EL (cell line): ENCODE measurements at regions not wholly inside any gene's neighbourhood (a gene's known extent, or its start where the extent isn't known, plus 50 kb on each side); places are given as distances from the start of the nearest gene placed in this dataset.

Experiments
- DNase-seq: peaks from one replicate; pipeline ENCODE4 v3.0.0-alpha.2; 2016

DNA sequence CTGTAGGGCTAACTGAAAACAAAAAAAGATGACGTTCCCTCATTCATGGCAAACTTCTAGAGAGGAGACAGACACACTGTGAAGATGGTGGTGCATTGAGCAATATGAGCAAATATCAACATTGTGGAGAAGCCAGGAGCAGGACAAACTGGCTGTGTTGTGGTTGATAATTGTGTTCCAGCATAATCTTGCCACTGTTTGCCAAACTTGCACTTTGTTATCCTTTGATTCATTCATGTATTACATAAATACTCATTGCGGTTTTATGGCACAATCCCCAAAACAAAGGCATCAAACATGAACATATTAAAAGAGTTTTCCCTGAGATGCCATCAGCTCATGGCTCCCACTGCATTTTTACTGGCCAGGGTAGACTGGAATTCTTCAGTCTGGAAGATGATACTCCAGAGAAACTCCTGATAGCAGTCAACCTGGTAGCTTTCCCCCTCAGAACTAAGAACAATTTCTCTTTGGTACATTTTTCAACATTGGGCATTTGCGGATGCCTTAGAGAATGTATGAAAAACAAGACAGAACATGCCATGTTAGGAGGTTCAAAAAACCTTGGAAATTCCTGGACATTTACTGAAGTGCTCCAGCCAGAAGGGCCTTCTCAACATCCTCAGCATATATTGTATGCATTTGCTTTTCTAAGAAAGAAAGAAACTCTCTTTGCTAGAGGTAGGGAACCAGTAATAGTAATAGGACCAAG is 487.4 kb upstream of the CELF4 start:
- no peak for DNase-seq

DNA sequence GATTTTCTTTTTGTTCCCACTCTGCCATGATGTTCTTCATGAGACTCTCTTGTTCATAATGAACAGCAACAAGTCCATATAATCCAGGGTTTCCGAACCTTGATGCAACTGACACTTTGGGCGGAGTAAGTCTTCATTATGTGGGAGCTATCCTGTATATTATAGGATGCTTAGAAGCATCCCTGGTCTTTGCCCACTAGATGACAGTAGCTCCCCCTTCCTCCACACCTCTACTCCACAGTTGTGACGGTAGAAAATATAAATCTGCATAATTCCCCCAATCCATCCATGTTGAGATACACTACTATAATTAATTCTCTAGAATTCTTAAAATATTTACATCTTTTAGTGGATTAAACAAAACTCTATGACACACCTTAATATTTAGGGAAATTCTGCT is 482.2 kb upstream of the CELF4 start:
- no peak for DNase-seq

DNA sequence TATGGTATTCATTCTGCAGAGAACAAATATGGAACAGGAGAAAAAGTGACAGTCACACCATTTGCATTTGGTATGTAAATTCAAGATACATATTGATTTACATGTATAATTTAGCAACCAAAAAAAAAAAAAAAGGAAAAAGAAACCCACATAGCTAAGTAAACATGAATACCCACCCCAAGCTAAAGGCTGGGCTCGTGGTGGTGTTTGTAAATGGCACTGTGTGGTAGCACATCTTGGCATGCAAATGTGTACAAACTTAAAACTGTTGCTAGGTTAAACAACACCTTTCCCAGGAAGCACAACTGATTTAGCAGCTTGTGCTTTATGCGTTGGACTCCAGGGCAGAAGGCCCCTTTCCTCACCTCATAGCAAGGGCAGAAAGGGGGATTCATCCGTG is 481.1 kb upstream of the CELF4 start:
- DNase-seq = no peak

DNA sequence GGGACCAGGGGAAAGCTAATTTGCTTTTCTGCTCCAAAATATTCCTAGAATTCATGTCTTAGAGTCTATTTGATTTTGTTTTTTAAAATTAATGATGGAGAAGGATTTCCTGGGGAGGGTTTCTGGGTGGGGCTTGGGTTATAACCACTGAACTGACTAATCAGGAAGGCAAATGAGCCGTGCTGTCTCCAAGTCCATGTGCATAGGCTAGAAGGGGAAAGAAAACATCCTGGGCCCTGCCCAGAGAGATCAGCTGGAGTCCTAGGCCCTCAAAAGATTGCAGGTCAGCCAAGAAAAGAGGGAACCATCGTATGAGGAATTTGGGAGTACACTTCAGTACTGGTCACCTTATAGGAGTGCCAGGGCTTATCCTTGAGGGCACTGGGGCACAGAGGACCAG is 480.2 kb upstream of the CELF4 start:
- no peak for DNase-seq

DNA sequence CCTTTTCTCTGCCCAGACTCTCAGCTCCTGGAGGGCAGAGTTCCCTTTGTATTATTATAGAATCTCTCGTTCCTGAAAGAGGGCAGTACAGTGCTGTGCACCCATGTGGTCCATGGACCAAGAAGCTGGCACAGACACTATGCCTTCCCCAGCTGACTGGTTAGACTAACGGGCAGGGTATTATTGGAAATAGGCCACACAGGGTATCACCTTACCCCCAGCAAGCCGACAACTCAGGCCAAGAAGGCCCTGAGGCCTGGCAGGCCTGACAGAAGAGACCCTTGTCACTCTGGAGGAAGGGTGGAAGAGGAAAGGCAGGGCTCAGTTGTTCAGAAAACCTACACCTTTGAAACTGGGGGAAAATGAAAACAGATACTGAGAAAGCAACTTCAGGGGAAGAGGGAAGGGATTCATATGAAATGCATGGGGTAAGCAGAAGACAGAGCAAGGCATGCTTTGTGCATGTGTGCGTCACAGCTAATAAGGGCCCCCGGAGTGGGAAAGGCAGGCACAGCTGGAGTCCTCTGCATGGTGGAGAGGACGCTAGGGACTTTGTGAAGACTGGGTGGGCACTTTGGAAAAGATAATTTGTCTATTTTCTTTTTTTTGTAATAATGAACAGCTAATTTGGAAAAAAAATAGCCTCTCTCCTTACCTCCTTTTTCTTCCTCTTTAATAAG is 476.8 kb upstream of the CELF4 start:
- no peak for DNase-seq

DNA sequence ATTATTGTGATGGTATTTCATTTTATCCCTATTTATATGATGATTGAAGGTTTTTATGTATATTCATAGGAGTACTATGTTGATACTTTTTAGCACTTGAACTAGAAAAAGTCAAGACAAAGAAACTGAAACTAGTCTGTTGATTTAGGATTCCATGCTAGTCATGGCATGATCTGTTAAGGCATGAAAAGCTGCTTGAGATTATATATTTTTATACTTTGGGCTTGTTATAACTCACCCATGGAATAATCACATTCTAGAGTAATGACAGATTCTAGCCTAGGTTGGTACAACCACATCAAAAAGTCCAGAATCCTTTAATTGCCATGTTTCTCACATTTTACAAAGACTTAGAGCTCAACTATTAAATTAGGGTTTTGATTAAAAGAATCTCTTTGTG is 472.6 kb upstream of the CELF4 start:
- DNase-seq = no peak

DNA sequence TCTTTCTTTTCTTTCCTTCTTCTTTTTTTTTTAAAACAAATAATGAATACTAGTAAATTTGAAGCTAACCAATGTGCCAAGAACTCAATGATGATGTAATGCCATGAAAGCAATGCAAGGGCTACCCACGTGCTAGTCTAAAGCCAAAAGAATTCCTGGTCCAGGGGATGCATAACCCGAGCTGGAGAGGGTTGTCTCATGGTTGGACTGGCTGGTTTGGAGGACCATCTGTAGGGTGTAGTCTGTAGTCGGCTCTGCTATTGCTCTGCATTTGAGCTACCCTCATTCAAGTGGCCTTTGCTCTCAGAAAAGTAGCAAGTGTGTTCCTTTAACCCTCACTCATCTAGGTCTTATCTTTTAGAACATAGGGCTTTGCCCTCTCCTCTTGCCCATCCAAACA is 469.6 kb upstream of the CELF4 start:
- no peak for DNase-seq

DNA sequence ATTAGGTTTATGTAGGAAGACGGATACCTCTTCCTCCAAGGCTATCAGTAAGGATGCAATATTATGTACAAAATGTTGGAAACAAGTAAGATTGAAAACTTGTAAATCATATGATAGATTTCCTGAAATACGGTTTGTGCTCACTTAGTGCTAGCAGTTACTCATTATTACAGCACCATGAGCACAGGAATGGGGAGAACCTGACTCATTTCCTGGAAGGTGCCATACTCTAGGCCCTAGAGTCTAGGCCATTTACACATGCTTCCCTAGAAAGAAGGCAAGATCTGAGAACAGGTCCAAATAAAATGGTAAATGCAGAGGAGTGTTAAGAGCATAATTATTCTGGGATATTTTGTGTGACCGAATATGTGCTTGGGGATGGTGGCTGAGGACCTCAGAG is 467.7 kb upstream of the CELF4 start:
- DNase-seq = no peak

DNA sequence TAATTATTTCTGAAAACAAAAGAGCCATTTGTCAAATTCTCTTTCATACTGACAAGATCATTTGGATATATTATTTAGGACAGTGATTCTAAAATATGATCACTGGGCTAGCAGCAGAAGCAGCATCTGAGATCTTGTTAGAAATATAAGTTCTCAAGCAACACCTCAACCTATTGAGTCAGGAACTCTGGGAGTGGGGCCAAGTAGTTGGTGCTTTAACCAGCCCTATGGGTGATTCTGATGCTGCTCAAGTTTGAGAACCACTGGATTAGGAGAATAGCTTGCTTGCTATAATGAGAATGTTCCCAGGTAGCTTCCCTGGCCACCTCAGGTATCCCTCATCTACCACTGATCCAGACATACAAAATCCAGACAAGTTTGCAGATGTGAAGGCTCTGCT is 466.9 kb upstream of the CELF4 start:
- no peak for DNase-seq

DNA sequence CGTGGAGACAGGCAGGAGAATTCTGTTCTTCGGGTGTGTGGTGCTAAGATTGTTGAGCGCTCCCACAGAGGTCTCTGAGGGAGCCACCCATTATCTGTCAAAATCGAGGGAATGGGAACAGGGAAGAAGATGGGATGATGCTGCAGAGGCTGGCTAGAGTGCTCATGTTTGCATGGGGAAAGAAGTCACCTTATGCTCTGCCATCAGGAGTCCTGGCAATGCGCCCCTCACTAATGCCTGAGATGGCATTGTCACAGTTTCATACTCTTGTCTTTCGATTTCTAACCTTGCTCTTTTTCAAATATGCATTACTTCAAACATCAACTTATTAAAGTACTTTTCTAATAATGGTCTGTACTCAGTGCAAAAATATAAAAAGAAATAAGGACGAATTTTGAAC is 463.3 kb upstream of the CELF4 start:
- DNase-seq = no peak

DNA sequence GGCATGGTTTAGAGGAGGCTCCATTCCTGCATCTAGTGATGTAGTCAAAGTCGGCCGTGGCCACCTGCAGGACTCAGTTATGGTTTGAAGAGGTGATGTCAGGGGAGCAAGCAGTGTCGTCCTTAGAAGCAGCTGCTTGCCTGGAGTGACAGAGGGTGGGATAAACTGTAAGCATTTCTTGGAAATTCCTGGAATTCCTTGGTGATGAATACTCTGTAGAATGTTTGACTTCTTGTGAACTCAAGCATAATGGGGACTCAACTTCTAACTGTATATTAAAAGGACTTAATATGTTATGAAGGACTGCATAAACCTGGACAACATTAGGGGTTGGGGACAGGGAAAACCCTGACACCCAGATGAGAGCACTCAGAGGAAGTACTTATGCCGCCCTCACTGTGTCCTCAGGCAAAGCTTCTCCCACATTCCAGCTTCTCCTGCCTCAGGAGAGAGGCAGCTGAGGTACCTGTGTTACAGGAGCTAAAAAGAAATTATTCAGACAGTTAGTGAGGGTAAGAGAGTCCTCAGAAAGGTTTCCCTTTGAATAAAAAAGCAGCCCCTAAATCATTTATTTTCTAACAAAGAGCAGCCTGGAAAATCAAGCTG is 459.9 kb upstream of the CELF4 start:
- DNase-seq = no peak

DNA sequence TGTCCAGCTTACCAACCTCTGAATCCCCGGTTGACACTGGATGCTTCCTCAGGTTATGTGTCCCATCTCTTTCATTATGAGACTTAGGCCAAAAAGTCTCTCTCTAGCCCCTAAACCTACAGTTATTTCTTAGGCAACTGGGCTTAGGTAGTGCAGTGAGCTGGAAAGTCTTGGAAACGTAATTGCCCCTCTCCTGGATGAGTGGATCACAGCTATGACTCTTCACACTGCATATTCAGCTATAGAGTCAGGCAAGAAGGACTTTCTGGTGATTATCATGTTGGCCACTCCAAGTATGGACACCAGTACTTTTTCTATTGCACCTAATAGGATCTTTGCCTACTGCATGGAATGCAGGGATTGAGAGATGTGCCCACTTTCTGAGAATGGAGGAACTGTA is 458.3 kb upstream of the CELF4 start:
- no peak for DNase-seq

DNA sequence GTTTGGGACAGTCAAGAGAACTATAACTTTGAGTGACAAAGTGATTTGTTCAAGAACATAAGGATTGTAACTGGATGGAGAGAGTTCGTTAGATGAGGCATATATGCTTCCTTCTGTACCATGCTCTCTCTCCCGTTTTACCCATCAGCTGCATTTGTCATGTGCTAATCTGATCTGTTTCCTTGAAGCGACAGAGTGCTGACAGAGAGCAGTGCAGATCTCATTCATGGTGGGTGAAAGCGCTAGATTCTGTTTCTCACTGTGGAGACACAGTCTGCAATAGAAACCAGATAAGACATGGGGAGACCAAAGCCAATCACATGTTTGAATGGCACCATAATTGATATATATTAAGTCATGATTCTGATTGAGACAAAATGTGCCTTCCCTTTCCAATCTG is 456.6 kb upstream of the CELF4 start:
- DNase-seq = no peak

DNA sequence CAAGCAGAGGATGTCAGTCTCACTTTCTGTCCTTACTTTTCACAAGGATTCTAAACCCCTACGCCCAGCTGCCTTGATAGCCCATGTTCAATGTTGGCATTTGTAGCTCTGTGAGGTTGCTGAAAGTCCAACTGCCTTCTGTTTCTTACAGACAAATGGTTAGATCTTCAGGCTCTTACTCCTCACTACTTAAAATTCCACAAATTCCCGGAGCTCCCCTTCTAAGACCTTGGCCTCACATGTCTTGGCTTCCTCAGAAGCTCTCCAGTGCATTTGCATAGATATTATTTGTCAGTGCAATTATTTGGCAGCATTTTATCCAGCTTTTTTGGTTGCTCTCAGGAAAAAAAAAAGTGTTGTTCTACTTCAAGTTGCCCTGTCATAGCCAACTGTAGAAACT is 453.7 kb upstream of the CELF4 start:
- DNase-seq = no peak

DNA sequence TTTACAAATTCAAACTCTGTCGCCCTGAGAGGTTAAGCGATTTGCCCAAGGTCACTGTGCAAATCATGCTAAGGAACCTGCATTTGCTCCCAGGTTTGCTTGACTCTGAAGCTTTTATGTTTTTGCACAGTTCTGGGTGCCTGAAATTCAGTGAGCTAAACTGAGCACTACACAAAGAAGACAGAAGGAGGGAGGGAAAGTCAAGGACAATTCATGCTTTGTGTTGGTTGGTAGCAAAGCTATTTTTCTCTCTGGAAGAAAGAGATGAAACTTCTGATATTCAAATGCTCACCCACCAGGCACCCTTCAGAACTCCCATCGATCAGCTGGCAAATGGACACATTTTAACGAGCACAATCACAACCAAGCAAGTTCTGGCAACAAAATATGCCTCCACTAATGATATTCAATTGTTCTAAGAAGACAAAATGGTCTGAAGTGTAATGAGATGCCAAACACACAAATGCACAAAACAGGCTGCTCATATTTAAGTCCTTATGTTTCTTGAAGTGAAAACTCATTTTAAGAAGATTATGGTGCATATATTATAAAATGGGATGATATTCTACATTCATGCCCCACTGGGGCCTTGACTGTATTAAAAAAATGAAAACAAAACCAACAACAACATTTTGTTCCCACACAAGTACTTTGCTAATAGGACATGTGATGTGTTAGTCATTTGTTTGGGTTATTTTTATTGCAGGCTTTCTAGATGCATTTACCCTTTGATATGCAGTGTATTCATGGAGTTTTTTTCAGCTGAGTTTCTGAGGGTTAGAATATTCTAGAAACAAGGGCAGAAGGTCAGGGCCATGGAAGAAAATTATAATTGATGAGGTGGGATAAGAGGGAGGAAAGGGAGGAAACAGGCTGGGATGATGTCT is 445.6 kb upstream of the CELF4 start:
- DNase-seq = no peak

DNA sequence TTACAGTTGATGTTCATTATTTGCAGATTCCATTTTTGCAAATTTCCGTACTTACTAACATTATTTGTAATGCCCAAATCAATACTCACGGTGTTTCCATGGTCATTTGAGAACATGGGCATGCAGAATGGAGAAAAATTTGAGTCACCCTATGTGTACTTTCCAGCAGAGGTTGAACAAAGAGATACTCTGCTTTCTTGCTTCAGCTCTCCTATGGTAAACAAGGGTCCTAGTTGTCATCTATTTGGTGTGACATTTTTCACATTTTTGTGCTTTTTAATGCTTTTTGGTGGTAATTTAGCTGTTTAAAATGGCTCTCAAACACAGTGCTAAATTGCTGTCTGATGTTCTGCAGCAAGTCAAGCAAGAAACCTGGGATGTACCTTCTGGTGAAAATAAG is 444.4 kb upstream of the CELF4 start:
- DNase-seq = no peak

DNA sequence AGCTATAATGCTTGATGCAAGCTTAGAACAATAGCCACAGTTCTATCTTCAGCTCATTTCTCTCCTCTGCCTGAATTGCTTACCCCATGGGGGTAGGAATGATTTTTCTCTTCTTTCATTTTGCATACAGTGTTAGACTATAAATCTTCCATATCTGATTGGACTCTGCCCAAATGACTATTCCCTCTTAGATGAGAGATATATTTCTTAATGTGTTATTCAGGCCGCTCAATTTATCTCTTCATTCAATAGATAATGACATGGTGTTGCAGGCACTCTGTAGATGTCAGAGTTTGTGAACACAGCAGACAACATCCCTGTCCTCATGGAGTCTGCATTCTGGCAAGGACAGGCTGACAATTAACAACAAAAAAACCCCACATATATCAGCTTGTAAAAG is 443.7 kb upstream of the CELF4 start:
- no peak for DNase-seq

DNA sequence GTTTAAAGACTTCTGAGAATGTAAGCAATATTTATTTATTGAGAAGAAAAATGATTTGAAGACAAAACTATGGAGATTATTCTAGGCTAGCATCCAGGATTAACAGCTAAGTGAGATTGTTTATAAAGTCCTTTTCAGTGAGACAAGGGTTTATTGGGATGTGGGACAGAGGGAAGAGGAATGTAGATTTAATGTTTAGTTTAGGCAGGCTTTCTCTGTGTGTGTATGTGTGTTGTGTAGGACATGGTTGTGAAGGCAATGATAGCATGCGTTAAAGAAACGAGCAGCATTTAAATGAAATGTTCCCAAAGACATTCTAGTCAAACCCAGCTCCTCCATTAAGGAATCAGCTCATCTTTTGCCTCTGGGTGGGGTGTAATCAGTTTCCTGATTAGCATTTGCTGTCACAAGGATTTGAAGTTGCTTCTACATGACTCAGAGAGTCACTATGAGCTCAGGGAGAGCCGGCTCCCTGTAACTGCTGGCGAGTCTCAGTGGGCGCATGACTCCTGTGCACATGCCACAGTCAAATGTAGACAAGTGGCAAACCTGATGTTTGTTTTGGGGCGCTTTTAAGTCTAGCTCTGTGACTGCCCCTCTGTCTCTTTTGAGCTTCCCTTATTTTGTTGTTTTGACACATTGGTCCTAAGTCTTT is 442.2 kb upstream of the CELF4 start:
- no peak for DNase-seq

DNA sequence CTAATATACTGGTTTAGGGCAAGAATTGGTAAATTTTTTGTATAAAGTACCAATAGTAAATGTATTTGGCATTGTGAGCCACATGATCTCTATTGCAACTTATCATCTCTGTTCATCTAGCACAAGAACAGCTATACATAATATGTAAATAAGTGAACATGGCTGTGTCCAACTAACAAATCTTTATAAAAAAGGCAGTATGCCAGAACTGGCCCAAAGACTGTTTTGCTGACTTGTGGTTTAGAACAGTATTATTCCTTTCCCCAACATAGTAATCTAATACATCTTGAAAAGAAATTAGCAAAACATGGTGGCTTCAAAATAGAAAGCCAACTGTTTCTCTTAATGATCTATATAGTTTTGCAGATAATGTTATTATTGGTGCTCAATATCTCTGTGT is 441.4 kb upstream of the CELF4 start:
- no peak for DNase-seq

DNA sequence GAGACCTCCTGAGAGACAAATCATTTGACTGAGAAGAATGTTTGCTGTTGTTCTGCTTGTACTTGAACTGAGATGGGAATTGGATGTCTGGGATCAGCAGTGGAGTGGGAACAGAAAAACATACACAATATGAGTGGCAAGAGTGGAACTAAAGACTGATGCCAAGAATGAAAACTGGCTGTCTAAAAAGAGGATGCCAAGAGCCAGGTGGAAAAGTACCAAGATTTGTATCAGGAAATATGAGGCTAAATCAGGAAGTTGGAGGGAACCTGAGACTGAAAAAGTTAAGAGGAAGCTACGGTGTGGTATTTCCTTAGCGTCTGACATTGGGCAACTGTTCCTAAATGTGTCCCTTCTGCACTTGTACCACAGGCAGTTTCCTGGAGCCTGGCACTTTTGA is 440.9 kb upstream of the CELF4 start:
- DNase-seq = no peak

DNA sequence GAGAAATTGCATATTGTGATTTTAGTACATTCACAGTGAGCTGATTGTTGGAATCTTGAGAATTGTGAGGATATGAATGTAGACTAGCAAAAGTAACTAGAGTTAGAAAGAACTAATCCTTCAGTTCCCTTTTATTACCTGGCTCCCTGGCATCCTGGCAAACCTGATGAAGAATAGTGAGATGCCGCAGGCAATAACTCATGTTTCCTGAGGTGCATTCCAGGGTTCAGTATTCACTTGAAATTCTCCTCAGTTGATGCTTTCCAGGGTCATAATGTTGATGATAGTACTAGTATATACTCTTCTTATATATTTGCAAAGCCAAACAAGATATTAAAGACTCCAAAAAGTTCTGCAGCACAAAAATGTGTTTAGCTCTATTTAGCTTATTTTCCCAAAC is 432.1 kb upstream of the CELF4 start:
- no peak for DNase-seq

DNA sequence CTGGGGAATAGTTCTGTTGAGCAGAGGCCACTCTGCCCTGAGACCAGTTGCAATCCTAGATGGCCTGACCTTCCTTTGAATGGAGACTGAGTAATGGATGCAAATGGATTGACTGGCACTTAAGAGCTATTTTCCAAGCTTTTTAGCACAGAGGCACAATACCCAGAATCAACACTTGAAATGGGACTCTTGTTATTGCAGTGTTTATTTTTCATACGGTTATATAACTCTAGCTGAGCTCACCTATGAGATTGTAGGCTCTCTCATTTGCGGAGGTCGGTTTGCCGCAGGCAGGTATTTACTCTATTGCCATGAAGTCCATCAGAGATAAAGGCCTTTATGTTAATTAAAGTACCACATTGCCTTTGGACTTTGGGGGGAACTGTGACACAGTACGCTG is 422.3 kb upstream of the CELF4 start:
- no peak for DNase-seq

DNA sequence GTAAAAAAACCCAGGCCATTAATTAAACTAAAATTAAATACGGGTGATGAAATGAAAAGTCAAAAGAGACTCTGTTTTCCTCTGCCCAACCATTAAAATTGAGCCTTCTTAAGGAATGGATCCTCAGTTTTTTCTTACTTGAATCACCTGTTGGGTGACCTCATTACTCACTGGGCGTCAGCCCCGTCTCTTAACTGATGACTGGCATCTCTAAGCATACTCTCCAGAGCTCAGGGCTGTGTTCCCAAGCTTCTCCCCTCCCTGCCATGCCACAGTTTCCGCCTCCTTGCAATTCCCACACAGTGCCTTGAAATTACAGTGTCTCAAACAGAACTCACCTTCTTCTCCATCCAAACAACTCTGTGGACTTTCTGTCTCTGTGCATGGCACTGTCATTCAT is 421.1 kb upstream of the CELF4 start:
- DNase-seq = no peak
